HG03135 (cell line): ENCODE measurements at regions not wholly inside any gene's neighbourhood (a gene's known extent, or its start where the extent isn't known, plus 50 kb on each side); places are given as distances from the start of the nearest gene placed in this dataset.
"Not testable (repeated sequence)": the region's sequence is repeated elsewhere in the genome, so short reads cannot be mapped to it uniquely, and the experiment has no call there.

ENCODE experiments used
- ATAC-seq: cut with Tn5 transposase; IDR thresholded peaks from one replicate; pipeline ENCODE4 v1.9.1; 2021; ENCODE audit warnings: mild to moderate bottlenecking, moderate library complexity; ENCODE audit not compliant: unreplicated experiment

DNA sequence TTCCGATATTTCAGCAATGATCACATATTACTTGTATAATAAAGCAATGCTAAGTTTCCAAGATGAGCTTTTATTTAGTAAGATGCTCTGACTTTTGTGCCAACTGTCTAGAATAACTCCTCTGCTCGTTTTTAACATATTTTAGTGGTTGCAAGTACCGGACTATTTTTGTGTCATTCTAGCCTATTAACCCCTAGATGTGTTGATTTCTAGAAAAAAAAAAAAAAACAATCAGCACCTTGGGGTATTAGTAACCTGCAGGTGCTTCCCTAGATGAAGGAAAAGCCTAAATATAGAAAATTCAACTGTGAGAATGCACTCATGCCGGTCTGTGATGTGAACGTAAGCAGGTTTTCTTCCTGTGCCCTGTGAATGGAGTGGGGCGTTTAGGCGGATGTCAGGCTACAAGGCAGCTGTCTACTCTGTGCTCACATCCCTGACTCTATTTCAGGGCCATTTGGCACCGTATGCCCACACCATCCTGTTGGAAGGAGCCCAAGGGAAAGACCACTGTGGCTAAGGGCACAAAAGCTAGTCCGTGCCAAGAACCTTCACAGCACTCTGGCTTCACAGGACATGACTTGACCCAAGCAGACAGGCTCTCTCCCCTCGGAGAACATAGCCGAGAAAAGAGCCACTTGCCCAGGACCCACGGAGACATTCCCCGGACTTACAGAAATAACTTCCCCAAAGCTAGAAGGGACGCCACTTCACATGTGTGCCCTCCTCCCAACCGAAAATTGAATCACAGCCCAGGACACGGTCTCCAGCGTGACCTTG is 60.9 kb upstream of the AGAP1 start:
- ATAC-seq = no peak

DNA sequence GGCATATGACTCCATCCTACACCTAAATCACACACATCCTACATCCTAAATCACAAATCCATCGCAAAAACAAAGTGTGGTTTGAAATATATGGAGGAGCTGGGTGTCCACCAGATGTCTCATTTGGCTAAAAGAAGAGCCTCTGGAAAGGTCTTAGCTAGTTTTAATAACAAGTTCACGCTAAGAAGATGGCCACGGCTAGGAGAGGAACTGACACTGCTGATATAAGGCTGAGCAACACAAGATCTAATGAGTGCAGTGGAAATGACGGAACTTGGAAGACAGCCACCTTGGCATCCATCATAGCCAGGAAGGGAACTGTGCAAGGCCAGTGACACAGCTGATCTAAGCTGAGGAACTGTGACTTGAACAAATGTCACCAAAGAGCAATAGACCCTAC is 60.0 kb upstream of the AGAP1 start:
- ATAC-seq = no peak

DNA sequence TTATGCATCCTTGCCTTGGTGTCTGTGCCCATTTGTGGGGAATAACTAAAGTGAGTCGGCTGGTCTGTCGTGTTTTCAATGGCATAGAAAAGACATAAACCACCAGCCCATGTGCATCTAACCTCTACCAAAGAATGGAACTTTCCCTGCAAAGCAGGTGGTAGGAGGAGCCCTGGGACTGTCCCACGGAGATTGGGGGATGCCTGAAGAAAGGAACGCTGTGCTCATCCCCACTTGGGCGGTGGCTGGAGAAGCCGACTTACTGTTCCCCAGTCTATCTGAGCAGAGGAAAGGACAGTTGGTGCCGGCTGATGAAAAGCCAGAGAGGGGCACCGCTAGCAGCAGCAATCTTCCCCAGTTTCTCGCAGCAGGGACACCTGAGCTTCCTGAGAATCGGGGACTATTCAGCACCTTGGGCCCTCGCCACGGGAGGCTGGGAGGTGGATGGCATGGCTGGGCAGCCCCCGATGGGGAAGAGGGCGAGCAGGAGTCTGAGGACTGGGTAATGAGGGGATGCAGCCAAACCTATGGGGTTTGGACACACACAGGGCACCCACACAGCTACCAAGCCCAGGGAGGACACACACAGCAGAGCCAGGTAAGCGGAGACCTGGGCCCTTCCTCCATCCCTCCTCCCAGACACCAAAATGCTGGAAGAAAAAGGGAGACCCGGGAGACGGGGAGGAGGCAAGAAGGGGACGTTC is 53.7 kb upstream of the AGAP1 start:
- ATAC-seq = no peak

DNA sequence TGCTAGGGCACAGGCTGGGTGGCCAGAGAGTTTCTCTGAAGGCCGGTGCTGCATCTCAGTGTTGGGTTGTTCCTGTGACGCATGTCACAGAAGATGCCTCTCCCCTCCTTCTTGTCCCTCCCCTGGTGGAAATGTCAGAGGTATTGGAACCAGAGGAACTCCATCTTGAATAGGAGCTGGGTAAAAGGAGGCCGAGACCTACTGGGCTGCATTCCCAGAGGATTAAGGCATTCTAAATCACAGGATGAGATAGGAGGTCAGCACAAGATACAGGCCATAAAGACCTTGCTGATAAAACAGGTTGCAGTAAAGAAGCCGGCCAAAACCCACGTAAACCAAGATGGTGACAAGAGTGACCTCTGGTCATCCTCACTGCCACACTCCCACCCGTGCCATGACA is 50.3 kb upstream of the AGAP1 start:
- not testable (repeated sequence) for ATAC-seq
